ENCODE measurements at regions not wholly inside any gene's neighbourhood (a gene's known extent, or its start where the extent isn't known, plus 50 kb on each side); places are given as distances from the start of the nearest gene placed in this dataset.

DNA sequence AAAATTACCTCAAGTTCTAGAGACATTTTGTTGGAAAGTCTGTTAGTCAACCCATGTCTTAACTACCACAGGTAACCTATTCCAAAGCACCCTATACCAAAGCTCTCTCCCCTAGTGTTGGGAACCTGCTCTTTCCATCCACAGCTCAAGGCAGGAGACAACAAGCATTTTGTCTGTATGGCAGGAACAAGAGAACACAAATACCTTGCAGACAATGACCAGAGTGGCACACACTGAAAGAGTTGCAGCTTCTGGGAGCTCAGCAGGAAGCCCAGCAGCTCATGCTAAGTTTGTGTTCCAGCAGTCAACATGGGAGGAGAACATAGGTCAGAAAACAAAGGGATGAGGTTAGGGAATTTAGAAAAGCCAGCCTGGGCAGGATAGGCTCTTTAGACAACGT is 300.8 kb downstream of the HHIPL2 start:
- TF ChIP-seq POLR2AphosphoS5 (IDR thresholded peaks at IDR 0.05), result no peak
- no peak for TF ChIP-seq EP300 (conservative IDR thresholded peaks at IDR 0.05; ENCODE audit: poor library complexity, severe bottlenecking)
- TF ChIP-seq EZH2 (IDR thresholded peaks at IDR 0.05; ENCODE audit: borderline replicate concordance, insufficient read depth, low read length, poor library complexity, severe bottlenecking), result no peak
- no peak for TF ChIP-seq MXI1 (conservative IDR thresholded peaks at IDR 0.05; ENCODE audit: poor library complexity, severe bottlenecking)
- TF ChIP-seq RAD21 (conservative IDR thresholded peaks at IDR 0.05), result no peak
- TF ChIP-seq, protein P1, sequence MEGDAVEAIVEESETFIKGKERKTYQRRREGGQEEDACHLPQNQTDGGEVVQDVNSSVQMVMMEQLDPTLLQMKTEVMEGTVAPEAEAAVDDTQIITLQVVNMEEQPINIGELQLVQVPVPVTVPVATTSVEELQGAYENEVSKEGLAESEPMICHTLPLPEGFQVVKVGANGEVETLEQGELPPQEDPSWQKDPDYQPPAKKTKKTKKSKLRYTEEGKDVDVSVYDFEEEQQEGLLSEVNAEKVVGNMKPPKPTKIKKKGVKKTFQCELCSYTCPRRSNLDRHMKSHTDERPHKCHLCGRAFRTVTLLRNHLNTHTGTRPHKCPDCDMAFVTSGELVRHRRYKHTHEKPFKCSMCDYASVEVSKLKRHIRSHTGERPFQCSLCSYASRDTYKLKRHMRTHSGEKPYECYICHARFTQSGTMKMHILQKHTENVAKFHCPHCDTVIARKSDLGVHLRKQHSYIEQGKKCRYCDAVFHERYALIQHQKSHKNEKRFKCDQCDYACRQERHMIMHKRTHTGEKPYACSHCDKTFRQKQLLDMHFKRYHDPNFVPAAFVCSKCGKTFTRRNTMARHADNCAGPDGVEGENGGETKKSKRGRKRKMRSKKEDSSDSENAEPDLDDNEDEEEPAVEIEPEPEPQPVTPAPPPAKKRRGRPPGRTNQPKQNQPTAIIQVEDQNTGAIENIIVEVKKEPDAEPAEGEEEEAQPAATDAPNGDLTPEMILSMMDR (IDR thresholded peaks at IDR 0.05; ENCODE audit: poor library complexity, severe bottlenecking), result no peak
- no peak for TF ChIP-seq TAF1 (IDR thresholded peaks at IDR 0.05; ENCODE audit: low read depth)
- TF ChIP-seq SMC3 (conservative IDR thresholded peaks at IDR 0.05; ENCODE audit: poor library complexity), result no peak
- TF ChIP-seq, protein P2, sequence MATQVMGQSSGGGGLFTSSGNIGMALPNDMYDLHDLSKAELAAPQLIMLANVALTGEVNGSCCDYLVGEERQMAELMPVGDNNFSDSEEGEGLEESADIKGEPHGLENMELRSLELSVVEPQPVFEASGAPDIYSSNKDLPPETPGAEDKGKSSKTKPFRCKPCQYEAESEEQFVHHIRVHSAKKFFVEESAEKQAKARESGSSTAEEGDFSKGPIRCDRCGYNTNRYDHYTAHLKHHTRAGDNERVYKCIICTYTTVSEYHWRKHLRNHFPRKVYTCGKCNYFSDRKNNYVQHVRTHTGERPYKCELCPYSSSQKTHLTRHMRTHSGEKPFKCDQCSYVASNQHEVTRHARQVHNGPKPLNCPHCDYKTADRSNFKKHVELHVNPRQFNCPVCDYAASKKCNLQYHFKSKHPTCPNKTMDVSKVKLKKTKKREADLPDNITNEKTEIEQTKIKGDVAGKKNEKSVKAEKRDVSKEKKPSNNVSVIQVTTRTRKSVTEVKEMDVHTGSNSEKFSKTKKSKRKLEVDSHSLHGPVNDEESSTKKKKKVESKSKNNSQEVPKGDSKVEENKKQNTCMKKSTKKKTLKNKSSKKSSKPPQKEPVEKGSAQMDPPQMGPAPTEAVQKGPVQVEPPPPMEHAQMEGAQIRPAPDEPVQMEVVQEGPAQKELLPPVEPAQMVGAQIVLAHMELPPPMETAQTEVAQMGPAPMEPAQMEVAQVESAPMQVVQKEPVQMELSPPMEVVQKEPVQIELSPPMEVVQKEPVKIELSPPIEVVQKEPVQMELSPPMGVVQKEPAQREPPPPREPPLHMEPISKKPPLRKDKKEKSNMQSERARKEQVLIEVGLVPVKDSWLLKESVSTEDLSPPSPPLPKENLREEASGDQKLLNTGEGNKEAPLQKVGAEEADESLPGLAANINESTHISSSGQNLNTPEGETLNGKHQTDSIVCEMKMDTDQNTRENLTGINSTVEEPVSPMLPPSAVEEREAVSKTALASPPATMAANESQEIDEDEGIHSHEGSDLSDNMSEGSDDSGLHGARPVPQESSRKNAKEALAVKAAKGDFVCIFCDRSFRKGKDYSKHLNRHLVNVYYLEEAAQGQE (IDR thresholded peaks at IDR 0.05; ENCODE audit: borderline replicate concordance), result no peak
- Histone ChIP-seq H2AFZ (ENCODE audit: low read depth, low read length) (no peak overlapping the region), H4K20me1 (ENCODE audit: insufficient read depth) (no peaks in the 10 kb centered on the region), H3K27me3 (ENCODE audit: insufficient read depth, low read depth, low read length) (no peaks in the 10 kb centered on the region), H3K9ac (ENCODE audit: low read length) (no peak overlapping the region), H3F3A (ENCODE audit: insufficient read depth, low read length, poor library complexity, severe bottlenecking) (no peaks in the 10 kb centered on the region), H3K4me3 (ENCODE audit: low read length) (no peak overlapping the region), H3K4me2 (ENCODE audit: low read length) (no peak overlapping the region), H3K79me2 (replicated peaks; ENCODE audit: insufficient read depth, low read length) (no peaks in the 10 kb centered on the region), H3K27ac (ENCODE audit: low read length) (no peak overlapping the region), H3K36me3 (ENCODE audit: insufficient read depth, low read length) (no peaks in the 10 kb centered on the region), H3K9me2 (ENCODE audit: insufficient read depth, low read length) (no peaks in the 10 kb centered on the region), H3K9me3 (ENCODE audit: low read length) (no peaks in the 10 kb centered on the region)

DNA sequence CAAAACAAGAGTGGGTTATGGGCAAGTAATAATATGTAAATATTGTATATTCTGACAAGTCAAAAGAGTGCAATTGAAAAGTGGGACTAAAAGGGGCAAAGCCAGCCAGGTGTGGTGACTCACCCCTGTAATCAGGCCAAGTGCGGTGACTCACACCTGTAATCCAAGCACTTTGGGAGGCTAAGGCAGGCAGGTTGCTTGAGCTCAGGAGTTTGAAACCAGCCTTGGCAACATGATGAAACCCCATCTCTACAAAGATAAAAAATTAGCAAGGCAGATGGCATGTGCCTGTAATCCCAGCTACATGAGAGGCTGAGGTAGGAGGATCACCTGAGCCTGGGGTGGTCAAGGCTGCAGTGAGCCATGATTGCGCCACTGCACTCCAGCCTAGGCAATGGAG is 304.0 kb downstream of the HHIPL2 start:
- H3K79me2 ChIP-seq (replicated peaks; ENCODE audit: insufficient read depth, low read length), result no peaks in the 10 kb centered on the region
- no peak overlapping the region for H3K27ac ChIP-seq (ENCODE audit: low read length)

More for the DNA sequence above, 304.0 kb downstream of the HHIPL2 start:
- H3F3A ChIP-seq (ENCODE audit: insufficient read depth, low read length, poor library complexity, severe bottlenecking), result no peaks in the 10 kb centered on the region
- H2AFZ ChIP-seq (ENCODE audit: low read depth, low read length), result no peak overlapping the region
- H3K9me2 ChIP-seq (ENCODE audit: insufficient read depth, low read length), result no peaks in the 10 kb centered on the region
- H3K36me3 ChIP-seq (ENCODE audit: insufficient read depth, low read length), result no peaks in the 10 kb centered on the region
- no peaks in the 10 kb centered on the region for H4K20me1 ChIP-seq (ENCODE audit: insufficient read depth)
- H3K9me3 ChIP-seq (ENCODE audit: low read length), result no peaks in the 10 kb centered on the region
- no peak overlapping the region for H3K4me2 ChIP-seq (ENCODE audit: low read length)
- no peak overlapping the region for H3K4me3 ChIP-seq (ENCODE audit: low read length)
- H3K9ac ChIP-seq (ENCODE audit: low read length), result no peak overlapping the region
- TF ChIP-seq RAD21 (conservative IDR thresholded peaks at IDR 0.05) (no peak), EZH2 (IDR thresholded peaks at IDR 0.05; ENCODE audit: borderline replicate concordance, insufficient read depth, low read length, poor library complexity, severe bottlenecking) (no peak), TAF1 (IDR thresholded peaks at IDR 0.05; ENCODE audit: low read depth) (no peak), MXI1 (conservative IDR thresholded peaks at IDR 0.05; ENCODE audit: poor library complexity, severe bottlenecking) (no peak), POLR2AphosphoS5 (IDR thresholded peaks at IDR 0.05) (no peak), SMC3 (conservative IDR thresholded peaks at IDR 0.05; ENCODE audit: poor library complexity) (no peak), EP300 (conservative IDR thresholded peaks at IDR 0.05; ENCODE audit: poor library complexity, severe bottlenecking) (no peak)
- TF ChIP-seq, protein P1 (IDR thresholded peaks at IDR 0.05; ENCODE audit: poor library complexity, severe bottlenecking), result no peak
- TF ChIP-seq, protein P2 (IDR thresholded peaks at IDR 0.05; ENCODE audit: borderline replicate concordance), result no peak
- H3K27me3 ChIP-seq (ENCODE audit: insufficient read depth, low read depth, low read length), result no peaks in the 10 kb centered on the region

All from neural cell (in vitro differentiated cells).